ENCODE measurements at regions not wholly inside any gene's neighbourhood (a gene's known extent, or its start where the extent isn't known, plus 50 kb on each side); places are given as distances from the start of the nearest gene placed in this dataset.

- no peak for DNase-seq (ENCODE audit: low read depth in 4 of 6, low spot score in 6 of 6)
- Histone ChIP-seq H3K9me3 (ENCODE audit: control insufficient read depth, insufficient read depth, low read length) (no peaks in the 10 kb centered on the region), H3K4me1 (ENCODE audit: control insufficient read depth, insufficient read depth, low read length) (peaks cover 5% of the 10 kb centered on the region), H3K4me3 (ENCODE audit: low read depth, low read length) (no peak overlapping the region), H3K36me3 (ENCODE audit: control insufficient read depth, insufficient read depth, low read length) (no peaks in the 10 kb centered on the region), H3K27ac (ENCODE audit: low read depth, low read length) (no peak overlapping the region), H3K27me3 (ENCODE audit: control insufficient read depth, insufficient read depth, low read length) (no peaks in the 10 kb centered on the region)
- no CpG with 5 or more reads among the region's 1 CpG for WGBS (ENCODE audit: insufficient coverage)
Observed at GRCh38 chr3:40846451-40846850, 321.7 kb downstream of the ZNF621 start.

DNA sequence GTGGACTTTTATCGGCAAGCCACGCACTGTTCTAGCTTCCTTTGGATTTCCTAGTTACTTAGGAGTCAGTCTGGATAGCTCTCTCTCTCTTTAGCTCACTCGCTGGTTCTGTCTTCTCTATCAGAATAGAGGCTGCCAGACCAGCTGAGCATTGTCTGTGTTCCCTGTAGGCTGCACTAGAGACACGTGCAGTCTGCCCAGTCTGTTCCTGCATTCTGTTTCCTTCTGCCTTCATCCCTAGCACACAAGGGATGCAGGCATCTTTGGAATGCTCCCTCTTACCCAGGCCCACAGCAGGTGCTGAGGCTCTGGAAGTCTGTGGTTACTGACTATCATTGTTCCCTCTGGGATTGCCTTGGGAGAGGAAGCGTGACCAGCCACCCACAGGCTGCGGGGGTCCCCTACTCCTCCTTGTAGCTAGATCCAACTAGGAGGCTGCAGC is 322.8 kb downstream of the ZNF621 start:
- H3K9me3 ChIP-seq (ENCODE audit: control insufficient read depth, insufficient read depth, low read length): no peaks in the 10 kb centered on the region
- WGBS (ENCODE audit: insufficient coverage): 43% methylated on average over 4 of the region's 6 CpGs
- no peak overlapping the region for H3K27ac ChIP-seq (ENCODE audit: low read depth, low read length)
- peaks cover 5% of the 10 kb centered on the region for H3K4me1 ChIP-seq (ENCODE audit: control insufficient read depth, insufficient read depth, low read length)
- H3K27me3 ChIP-seq (ENCODE audit: control insufficient read depth, insufficient read depth, low read length): no peaks in the 10 kb centered on the region
- no peaks in the 10 kb centered on the region for H3K36me3 ChIP-seq (ENCODE audit: control insufficient read depth, insufficient read depth, low read length)
- peak in 2 of 6 donors; percentile 70 to 79 for DNase-seq (ENCODE audit: low read depth in 4 of 6, low spot score in 6 of 6)
- no peak overlapping the region for H3K4me3 ChIP-seq (ENCODE audit: low read depth, low read length)

- Histone ChIP-seq H3K9me3 (ENCODE audit: control insufficient read depth, insufficient read depth, low read length) (no peaks in the 10 kb centered on the region), H3K36me3 (ENCODE audit: control insufficient read depth, insufficient read depth, low read length) (no peaks in the 10 kb centered on the region), H3K27ac (ENCODE audit: low read depth, low read length) (no peak overlapping the region), H3K4me3 (ENCODE audit: low read depth, low read length) (no peak overlapping the region), H3K4me1 (ENCODE audit: control insufficient read depth, insufficient read depth, low read length) (peaks cover 5% of the 10 kb centered on the region), H3K27me3 (ENCODE audit: control insufficient read depth, insufficient read depth, low read length) (no peaks in the 10 kb centered on the region)
- no CpG with 5 or more reads among the region's 2 CpGs for whole genome bisulfite sequencing (ENCODE audit: insufficient coverage)
- DNase-seq (ENCODE audit: low read depth in 4 of 6, low spot score in 6 of 6): peak in 1 of 6 donors; percentile 39
Observed at GRCh38 chr3:40848421-40848820, 323.7 kb downstream of the ZNF621 start.

DNA sequence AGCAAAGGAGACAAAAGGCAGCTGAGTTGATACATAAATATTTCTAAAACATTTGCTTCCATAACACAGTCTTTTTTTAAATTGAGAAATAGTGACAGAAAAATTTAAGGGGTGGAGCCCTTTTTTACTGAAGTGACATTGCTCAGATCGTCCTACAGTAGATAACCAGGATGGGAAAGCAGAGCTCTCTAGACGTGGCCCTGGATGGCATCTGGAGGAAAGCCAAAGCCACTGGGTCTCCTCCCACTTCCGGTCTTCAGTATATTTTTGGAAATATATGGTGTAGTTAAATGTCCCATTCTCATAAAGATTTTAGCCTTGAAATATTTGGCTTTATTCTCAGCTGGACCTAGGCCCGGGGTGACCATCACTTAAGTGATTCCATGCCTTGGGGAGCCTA is 326.1 kb downstream of the ZNF621 start:
- 95% methylated on average over 2 of the region's 4 CpGs for WGBS (ENCODE audit: insufficient coverage)
- H3K27me3 ChIP-seq (ENCODE audit: control insufficient read depth, insufficient read depth, low read length): no peaks in the 10 kb centered on the region
- H3K9me3 ChIP-seq (ENCODE audit: control insufficient read depth, insufficient read depth, low read length): no peaks in the 10 kb centered on the region
- DNase-seq (ENCODE audit: low read depth in 4 of 6, low spot score in 6 of 6): no peak
- no peaks in the 10 kb centered on the region for H3K36me3 ChIP-seq (ENCODE audit: control insufficient read depth, insufficient read depth, low read length)
- no peak overlapping the region for H3K4me3 ChIP-seq (ENCODE audit: low read depth, low read length)
- H3K4me1 ChIP-seq (ENCODE audit: control insufficient read depth, insufficient read depth, low read length): peaks cover 5% of the 10 kb centered on the region
- H3K27ac ChIP-seq (ENCODE audit: low read depth, low read length): no peak overlapping the region

GRCh38 chr3:40851836-40852235 is 327.1 kb downstream of the ZNF621 start:
- Histone ChIP-seq H3K27ac (ENCODE audit: low read depth, low read length) (no peak overlapping the region), H3K9me3 (ENCODE audit: control insufficient read depth, insufficient read depth, low read length) (no peaks in the 10 kb centered on the region), H3K4me3 (ENCODE audit: low read depth, low read length) (no peak overlapping the region), H3K27me3 (ENCODE audit: control insufficient read depth, insufficient read depth, low read length) (no peaks in the 10 kb centered on the region), H3K4me1 (ENCODE audit: control insufficient read depth, insufficient read depth, low read length) (peaks cover 5% of the 10 kb centered on the region), H3K36me3 (ENCODE audit: control insufficient read depth, insufficient read depth, low read length) (no peaks in the 10 kb centered on the region)
- no peak for DNase-seq (ENCODE audit: low read depth in 4 of 6, low spot score in 6 of 6)
- 88% methylated on average over 3 of the region's 3 CpGs for WGBS (ENCODE audit: insufficient coverage)

- Histone ChIP-seq H3K27me3 (ENCODE audit: control insufficient read depth, insufficient read depth, low read length) (no peaks in the 10 kb centered on the region), H3K4me1 (ENCODE audit: control insufficient read depth, insufficient read depth, low read length) (peaks cover 3% of the 10 kb centered on the region), H3K4me3 (ENCODE audit: low read depth, low read length) (no peak overlapping the region), H3K9me3 (ENCODE audit: control insufficient read depth, insufficient read depth, low read length) (no peaks in the 10 kb centered on the region), H3K36me3 (ENCODE audit: control insufficient read depth, insufficient read depth, low read length) (no peaks in the 10 kb centered on the region), H3K27ac (ENCODE audit: low read depth, low read length) (no peak overlapping the region)
- WGBS (ENCODE audit: insufficient coverage): no CpG with 5 or more reads among the region's 2 CpGs
- DNase-seq (ENCODE audit: low read depth in 4 of 6, low spot score in 6 of 6): no peak
Observed at GRCh38 chr3:40852712-40853111, 328.0 kb downstream of the ZNF621 start.

DNA sequence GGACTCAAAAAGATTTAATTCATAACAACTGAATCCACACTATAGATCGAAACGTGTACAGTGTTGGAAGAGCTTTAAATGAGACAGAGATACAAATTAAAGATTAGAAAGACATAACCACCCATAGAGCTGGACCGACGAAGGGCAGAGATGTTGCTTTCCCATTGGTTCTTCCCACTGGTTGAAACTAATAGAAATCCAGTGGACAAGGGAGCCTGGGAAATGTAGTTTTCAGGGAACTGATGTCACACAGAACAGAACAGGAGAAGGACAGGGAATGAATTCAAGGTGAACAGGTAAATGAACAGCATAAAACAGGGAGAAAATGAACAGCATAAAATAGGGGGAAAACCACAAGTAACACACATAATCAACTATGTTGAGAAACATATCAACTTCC is 328.7 kb downstream of the ZNF621 start:
- H3K4me1 ChIP-seq (ENCODE audit: control insufficient read depth, insufficient read depth, low read length): no peaks in the 10 kb centered on the region
- WGBS (ENCODE audit: insufficient coverage): no CpG with 5 or more reads among the region's 4 CpGs
- no peaks in the 10 kb centered on the region for H3K36me3 ChIP-seq (ENCODE audit: control insufficient read depth, insufficient read depth, low read length)
- H3K27me3 ChIP-seq (ENCODE audit: control insufficient read depth, insufficient read depth, low read length): no peaks in the 10 kb centered on the region
- no peak for DNase-seq (ENCODE audit: low read depth in 4 of 6, low spot score in 6 of 6)
- H3K4me3 ChIP-seq (ENCODE audit: low read depth, low read length): no peak overlapping the region
- no peak overlapping the region for H3K27ac ChIP-seq (ENCODE audit: low read depth, low read length)
- H3K9me3 ChIP-seq (ENCODE audit: control insufficient read depth, insufficient read depth, low read length): no peaks in the 10 kb centered on the region

GRCh38 chr3:40855871-40856270 is 331.1 kb downstream of the ZNF621 start:
- Histone ChIP-seq H3K27ac (ENCODE audit: low read depth, low read length) (no peak overlapping the region), H3K4me3 (ENCODE audit: low read depth, low read length) (no peak overlapping the region), H3K36me3 (ENCODE audit: control insufficient read depth, insufficient read depth, low read length) (no peaks in the 10 kb centered on the region), H3K4me1 (ENCODE audit: control insufficient read depth, insufficient read depth, low read length) (no peaks in the 10 kb centered on the region), H3K9me3 (ENCODE audit: control insufficient read depth, insufficient read depth, low read length) (no peaks in the 10 kb centered on the region), H3K27me3 (ENCODE audit: control insufficient read depth, insufficient read depth, low read length) (no peaks in the 10 kb centered on the region)
- no CpG with 5 or more reads among the region's 1 CpG for WGBS (ENCODE audit: insufficient coverage)
- no peak for DNase-seq (ENCODE audit: low read depth in 4 of 6, low spot score in 6 of 6)

DNA sequence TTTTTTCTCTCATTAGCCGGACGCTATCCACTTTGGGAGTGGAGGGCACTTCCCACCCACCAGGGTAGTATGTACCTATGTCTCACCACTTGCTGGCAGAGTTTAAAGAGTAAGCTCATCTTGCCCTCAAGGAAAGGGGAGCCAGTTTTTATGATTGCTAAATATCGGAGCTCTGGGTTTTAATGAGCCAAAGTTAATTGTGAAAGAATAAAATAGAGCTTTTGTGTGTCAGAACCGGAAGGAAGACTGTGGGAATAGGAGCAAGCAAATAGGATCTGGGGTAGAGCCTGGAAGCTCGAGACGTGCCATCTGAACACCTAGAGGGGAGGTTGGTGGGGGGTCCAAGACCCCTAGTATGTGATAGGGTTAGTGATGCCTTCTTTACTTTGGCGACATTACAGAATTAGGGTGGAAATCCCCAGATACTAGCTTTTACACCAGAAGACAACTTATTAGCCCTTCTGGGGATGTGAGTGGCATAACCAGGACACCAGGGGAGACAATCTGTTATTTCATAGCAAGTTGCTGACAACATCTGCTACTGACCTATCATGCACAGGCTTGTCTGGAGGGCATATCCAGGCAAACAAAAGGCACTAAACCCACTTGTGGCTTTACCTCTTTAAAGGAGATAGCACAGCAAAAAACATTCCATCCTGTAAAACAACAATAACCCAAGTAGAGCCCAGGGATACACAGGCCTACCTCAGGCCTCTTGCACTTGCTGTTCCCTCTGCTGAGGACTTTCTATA is 333.8 kb downstream of the ZNF621 start:
- Histone ChIP-seq H3K36me3 (ENCODE audit: control insufficient read depth, insufficient read depth, low read length) (no peaks in the 10 kb centered on the region), H3K27me3 (ENCODE audit: control insufficient read depth, insufficient read depth, low read length) (no peaks in the 10 kb centered on the region), H3K9me3 (ENCODE audit: control insufficient read depth, insufficient read depth, low read length) (no peaks in the 10 kb centered on the region), H3K4me1 (ENCODE audit: control insufficient read depth, insufficient read depth, low read length) (no peaks in the 10 kb centered on the region), H3K4me3 (ENCODE audit: low read depth, low read length) (no peak overlapping the region), H3K27ac (ENCODE audit: low read depth, low read length) (no peak overlapping the region)
- DNase-seq (ENCODE audit: low read depth in 4 of 6, low spot score in 6 of 6): no peak
- 60% methylated on average over 4 of the region's 7 CpGs for WGBS (ENCODE audit: insufficient coverage)

- no peaks in the 10 kb centered on the region for H3K36me3 ChIP-seq (ENCODE audit: control insufficient read depth, insufficient read depth, low read length)
- WGBS (ENCODE audit: insufficient coverage): 100% methylated on average over 1 of the region's 2 CpGs
Observed at GRCh38 chr3:40862946-40863345, 336.4 kb upstream of the CTNNB1 start.

More at GRCh38 chr3:40862946-40863345, 336.4 kb upstream of the CTNNB1 start:
- H3K9me3 ChIP-seq (ENCODE audit: control insufficient read depth, insufficient read depth, low read length): no peaks in the 10 kb centered on the region
- no peaks in the 10 kb centered on the region for H3K4me1 ChIP-seq (ENCODE audit: control insufficient read depth, insufficient read depth, low read length)
- H3K27me3 ChIP-seq (ENCODE audit: control insufficient read depth, insufficient read depth, low read length): no peaks in the 10 kb centered on the region
- no peak overlapping the region for H3K27ac ChIP-seq (ENCODE audit: low read depth, low read length)
- H3K4me3 ChIP-seq (ENCODE audit: low read depth, low read length): no peak overlapping the region
- no peak for DNase-seq (ENCODE audit: low read depth in 4 of 6, low spot score in 6 of 6)

Measured in spinal cord (tissue), 9 donors.